HG03064 (cell line): ENCODE measurements at regions not wholly inside any gene's neighbourhood (a gene's known extent, or its start where the extent isn't known, plus 50 kb on each side); places are given as distances from the start of the nearest gene placed in this dataset.

Experiments
- ATAC-seq: cut with Tn5 transposase; IDR thresholded peaks from one replicate; pipeline ENCODE4 v1.9.1; 2021; ENCODE audit warnings: low read depth; ENCODE audit not compliant: unreplicated experiment

GRCh38 chr2:45182667-45183295 lies 173.5 kb upstream of the SIX2 start:
- no peak for ATAC-seq

- no peak for ATAC-seq
Measured at GRCh38 chr2:45180779-45181178, 171.5 kb upstream of the SIX2 start.

GRCh38 chr2:45180033-45180746 lies 170.9 kb upstream of the SIX2 start:
- ATAC-seq, result no peak

- ATAC-seq, result no peak
Measured at GRCh38 chr2:45178854-45179253, 169.6 kb upstream of the SIX2 start.

- no peak for ATAC-seq
Measured at GRCh38 chr2:45178359-45178758, 169.1 kb upstream of the SIX2 start.

GRCh38 chr2:45177870-45178269 lies 168.6 kb upstream of the SIX2 start:
- ATAC-seq, result no peak

GRCh38 chr2:45176390-45176789 lies 167.1 kb upstream of the SIX2 start:
- no peak for ATAC-seq

- ATAC-seq, result no peak
Measured at GRCh38 chr2:45173513-45173912, 164.3 kb upstream of the SIX2 start.

GRCh38 chr2:45172760-45173392 lies 163.6 kb upstream of the SIX2 start:
- ATAC-seq, result no peak

- no peak for ATAC-seq
Measured at GRCh38 chr2:45172142-45172541, 162.9 kb upstream of the SIX2 start.

- ATAC-seq, result no peak
Measured at GRCh38 chr2:45171136-45171501, 161.9 kb upstream of the SIX2 start.

GRCh38 chr2:45170191-45171135 lies 161.2 kb upstream of the SIX2 start:
- ATAC-seq, result no peak

- ATAC-seq, result no peak
Measured at GRCh38 chr2:45169339-45170190, 160.3 kb upstream of the SIX2 start.

- ATAC-seq, result no peak
Measured at GRCh38 chr2:45168711-45169338, 159.6 kb upstream of the SIX2 start.

- no peak for ATAC-seq
Measured at GRCh38 chr2:45167920-45168629, 158.8 kb upstream of the SIX2 start.

- no peak for ATAC-seq
Measured at GRCh38 chr2:45166229-45166890, 157.1 kb upstream of the SIX2 start.

GRCh38 chr2:45162711-45163110 lies 153.5 kb upstream of the SIX2 start:
- ATAC-seq, result no peak

- no peak for ATAC-seq
Measured at GRCh38 chr2:45156605-45157004, 147.4 kb upstream of the SIX2 start.
